ENCODE measurements at regions not wholly inside any gene's neighbourhood (a gene's known extent, or its start where the extent isn't known, plus 50 kb on each side); places are given as distances from the start of the nearest gene placed in this dataset.

- no peak for DNase-seq
Observed at GRCh38 chr5:3359642-3360041, 236.0 kb upstream of the IRX1 start.

DNA sequence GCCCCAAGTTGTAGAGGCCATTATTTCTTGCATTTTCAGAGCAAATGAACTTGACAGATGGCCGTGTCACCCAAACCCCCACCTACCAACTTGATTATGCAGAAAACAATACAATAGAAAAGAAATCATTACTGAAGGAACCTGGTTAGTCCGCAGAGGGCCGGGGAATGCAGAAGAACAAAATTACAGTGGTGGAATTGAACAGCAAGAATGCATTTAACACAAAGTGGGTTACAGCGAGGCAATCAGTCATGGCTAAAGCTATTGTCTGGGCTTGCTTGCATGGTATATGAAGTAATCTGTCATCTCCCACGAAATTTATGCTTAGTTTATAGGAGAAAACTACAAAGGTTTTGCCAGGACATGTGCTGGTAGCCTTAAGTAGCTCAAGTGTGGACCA, 238.3 kb upstream of the IRX1 start:
- DNase-seq: no peak

DNA sequence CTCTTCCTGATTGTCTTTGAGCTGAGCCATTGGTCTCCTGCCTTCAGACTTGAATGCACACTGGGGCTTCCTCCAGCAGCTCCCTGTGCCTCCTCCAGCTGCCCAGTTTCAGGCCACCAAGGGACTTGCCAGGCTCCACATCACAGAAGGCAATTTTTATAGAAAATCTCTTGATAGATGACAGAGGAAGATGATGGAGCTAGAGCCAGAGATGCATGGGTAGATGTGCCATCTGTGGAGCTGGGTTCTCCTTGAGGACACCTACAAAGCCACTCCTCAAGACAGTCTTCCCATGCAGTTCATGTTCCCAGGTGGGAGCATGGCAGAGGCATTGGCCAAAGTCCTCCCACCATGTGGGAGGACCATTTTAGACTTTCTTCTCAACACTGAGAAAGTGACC, 239.6 kb upstream of the IRX1 start:
- no peak for DNase-seq

DNA sequence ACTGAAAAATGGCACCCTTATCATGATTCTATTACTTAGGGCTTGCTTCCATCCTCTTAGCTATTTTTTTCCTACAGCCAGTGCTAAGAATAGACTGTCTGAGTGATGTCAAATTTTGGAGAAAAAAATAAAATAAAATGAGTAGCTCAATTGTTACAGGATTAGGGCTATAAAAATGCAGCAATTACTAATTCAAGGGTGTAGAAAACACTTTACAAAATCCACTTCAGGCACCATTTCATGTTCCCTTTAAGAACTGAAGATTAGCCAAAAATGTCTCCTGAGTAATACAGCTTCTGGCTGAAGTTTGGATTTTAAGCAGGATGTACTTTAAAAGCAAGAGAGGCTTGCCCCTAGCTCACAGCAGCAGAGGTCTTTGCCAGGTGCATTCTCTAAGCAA, 240.5 kb upstream of the IRX1 start:
- DNase-seq: no peak

DNA sequence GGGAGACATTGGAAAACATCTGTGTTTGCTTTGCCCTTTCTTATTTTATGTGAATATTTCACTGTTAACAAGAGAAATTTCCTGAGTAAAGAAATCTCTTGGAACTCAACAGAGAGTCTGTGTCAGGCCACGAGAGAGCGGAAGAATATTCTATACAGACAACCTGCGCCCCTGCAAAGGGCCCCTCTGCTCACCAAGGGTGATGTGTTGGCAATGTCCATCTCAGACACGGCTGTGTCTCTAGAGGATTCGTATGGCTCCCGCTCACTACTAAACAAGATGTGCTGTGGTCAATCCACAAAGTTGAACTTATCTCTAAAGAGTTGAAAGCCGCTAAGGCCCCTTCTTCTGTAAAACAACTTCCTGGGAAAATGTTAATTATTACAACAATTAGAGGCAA, 241.0 kb upstream of the IRX1 start:
- DNase-seq: no peak

DNA sequence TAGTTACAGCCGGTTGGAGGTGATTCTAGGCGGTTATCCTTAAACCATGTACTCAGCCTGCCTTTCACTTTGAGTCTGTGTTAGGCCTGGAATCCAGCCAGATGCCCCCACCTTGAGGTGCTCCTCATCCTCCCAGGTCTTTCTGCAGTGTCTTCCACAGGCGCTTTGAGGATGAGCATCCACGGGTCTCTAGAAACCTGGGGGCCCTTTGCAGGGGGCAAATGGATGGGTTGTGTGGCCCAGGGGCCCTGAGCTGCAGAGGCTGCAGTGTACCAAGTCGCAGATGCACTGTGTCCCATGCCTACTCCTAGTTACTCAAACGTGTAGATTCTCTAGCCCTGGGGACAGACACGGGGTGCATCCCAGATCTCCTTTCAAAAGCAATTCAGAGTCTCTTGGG, 242.1 kb upstream of the IRX1 start:
- DNase-seq: no peak

- DNase-seq: no peak
Observed at GRCh38 chr5:3352711-3353110, 242.9 kb upstream of the IRX1 start.

DNA sequence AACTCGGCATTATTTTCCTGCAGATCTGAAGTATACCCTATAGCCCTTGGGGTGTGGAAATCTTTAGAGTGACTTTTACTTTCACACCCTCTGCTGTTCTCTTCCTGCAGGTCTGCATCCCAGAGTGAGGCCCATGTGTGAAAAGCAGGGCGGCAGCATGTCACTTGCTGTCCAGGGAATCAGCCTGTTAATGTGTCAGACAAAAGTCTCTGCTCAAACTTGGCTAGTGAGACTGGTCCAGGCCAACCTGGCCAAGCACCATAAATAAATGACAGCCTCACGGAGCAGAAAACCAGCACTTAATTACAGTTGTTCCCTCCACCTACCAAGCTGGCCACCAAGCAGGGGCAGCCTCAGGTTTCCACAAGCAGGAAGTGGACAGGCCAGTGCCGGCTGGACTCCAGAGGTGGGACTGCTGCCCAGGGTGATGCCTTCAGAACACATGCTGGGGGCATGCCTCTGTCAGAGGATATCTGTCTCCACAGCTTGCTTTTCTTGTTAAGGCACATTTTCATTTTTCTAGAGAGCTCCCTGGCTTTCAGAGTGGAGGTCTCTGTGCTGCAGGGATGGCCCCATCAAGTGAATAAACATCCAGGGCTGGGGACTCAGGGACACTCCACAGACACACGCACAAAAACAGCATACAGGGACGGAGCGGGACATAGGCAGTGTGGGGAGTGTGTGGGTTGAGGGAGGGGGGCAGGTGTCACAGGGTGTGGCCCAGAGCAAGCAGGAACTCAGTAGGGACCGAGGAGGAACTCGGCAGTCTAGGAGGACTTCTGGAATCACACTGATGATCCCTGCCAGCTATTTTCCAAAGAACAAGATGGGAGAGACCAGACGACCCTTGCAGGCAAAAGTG, 243.8 kb upstream of the IRX1 start:
- DNase-seq: no peak

DNA sequence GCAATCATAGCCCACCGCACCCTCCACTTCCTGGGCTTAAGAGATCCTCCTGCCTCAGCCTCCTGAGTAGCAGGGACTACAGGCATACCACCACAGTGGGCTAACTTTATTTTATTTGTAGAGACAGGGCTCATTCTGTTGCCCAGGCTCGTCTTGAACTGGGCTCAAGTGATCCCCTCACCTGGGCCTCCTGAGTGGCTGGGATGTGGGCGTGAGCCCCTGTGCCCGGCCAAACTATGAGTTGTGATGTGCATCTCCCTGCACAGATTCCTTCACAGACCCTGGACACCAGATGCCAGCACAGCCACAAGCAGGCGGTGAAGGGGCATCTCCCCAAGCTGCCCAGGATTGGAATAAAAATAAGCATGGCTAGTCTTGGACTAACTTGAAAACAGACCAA, 244.9 kb upstream of the IRX1 start:
- no peak for DNase-seq

DNA sequence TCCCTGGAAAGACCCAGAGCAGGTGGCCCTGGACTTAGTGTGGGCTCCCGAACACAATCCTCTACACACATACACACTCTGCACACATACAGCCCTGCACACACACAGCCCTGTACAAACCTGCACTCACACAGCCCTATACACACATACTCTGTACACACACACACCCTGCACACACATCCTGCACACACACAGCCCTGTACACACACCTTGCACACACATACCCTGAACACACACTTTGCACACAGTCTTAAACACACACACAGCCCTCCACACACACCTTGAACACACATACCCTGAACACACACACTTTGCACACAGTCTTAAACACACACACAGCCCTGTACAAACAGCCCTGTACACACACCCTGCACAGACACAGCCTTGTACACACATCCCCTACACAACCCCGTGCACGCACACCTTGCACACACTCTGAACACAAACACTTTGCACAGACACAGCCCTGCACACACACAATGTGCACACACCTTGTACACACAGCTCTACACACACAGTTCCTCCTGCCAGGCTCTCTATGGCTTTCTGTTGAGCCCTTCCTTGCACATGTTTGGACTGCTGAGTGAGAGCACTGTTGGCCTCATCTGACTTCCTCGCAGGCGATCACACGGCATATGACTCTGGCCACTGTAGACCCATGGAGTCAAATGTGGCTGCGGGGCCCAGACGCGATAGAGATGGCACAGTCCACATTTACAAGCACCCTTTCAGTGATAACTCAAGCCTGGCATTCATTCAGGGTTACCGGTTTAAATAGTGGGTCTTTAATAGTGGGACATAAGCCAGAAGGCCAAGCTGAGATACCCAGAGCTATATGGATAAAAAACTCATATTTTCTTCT, 245.7 kb upstream of the IRX1 start:
- DNase-seq: no peak

- no peak for DNase-seq
Observed at GRCh38 chr5:3348576-3349535, 246.8 kb upstream of the IRX1 start.

DNA sequence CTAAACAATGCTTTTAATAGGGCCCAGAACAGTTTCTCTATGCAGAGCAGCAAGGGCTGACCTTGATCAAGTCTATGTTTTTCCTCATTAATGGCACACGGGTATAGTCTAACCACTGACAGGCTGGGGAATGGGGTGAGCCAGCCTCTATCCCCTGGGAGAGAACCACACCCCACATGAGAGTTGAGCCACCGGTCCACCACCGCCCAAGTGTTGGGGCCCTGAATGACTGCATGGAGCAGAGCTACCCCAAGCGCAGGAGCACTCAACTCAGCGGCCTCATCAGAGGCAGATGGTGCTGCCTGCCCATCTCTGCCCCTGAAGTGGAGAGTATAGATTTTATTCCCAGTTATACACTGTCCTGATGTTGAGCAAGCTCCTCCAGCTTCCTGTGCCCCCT, 247.9 kb upstream of the IRX1 start:
- no peak for DNase-seq

DNA sequence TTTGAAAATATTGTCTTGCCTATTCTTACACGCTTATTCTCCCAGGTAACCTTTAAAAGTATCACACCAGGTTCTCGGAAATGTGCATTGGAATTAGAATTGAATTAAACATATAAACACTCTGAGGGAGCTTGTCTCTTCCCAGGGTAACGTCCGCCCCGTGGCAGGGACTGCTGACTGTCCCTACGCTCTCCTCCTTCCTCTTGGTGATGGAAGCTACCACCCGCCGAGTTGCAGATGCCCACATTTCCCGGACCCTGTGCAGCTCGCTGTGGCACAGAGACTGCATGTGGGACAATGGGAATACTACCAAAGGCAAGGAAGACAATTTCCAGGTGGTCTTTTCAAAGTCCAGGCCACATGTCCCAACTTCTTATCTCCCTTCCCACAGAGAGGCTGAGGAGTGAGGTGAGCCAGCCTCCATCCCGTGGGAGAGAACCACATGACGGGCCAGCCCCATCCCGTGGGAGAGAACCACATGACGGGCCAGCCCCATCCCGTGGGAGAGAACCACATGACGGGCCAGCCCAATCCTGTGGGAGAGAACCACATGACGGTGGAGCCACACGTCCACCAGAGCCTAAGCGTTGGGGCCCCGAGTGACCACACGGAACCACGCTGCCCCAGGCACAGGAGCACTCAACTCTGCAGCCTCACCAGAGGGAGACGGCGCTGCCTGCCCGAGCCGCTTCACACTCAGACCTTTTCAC, 249.4 kb upstream of the IRX1 start:
- no peak for DNase-seq

- DNase-seq: no peak
Observed at GRCh38 chr5:3345195-3345594, 250.4 kb upstream of the IRX1 start.

DNA sequence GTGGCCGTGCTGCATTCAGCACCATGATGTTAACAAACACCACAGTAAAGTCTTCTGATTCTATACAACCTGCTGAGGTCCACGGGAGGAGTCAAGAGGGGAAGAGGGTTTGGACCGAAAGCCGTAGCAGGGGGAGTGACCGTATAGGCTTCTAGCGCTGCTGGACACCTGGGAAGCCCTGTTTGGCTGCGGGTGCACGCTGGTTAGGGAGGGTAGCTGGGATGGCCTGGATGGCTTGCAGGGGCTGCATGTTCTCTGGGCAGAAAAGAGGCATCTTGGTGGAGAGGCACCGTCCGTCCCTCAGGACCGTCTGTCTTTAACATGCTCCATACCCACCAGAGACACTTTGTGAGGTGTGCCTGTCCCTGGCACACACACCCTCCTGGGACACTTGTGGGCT, 251.0 kb upstream of the IRX1 start:
- no peak for DNase-seq

DNA sequence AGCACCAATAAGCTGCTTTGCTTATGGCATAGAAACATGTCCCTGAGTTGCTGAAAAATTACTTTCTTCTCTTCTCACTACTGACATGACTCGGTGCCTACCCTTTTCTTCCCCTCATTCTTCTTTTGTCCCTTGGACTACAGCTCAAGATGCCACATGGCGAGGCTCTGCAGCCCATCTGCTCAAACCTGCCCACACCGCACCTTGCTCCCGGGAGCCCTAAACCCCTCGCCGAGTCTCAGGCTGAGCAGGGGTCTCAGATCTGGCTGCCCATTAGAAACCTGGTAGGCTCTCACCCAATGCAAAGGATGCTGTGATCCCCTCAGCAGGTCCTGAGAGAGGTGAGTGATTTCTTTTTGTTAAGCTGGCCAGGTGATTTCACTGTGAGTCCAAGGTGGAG, 251.7 kb upstream of the IRX1 start:
- no peak for DNase-seq

- no peak for DNase-seq
Observed at GRCh38 chr5:3343211-3343610, 252.4 kb upstream of the IRX1 start.

- no peak for DNase-seq
Observed at GRCh38 chr5:3342271-3343100, 253.1 kb upstream of the IRX1 start.

DNA sequence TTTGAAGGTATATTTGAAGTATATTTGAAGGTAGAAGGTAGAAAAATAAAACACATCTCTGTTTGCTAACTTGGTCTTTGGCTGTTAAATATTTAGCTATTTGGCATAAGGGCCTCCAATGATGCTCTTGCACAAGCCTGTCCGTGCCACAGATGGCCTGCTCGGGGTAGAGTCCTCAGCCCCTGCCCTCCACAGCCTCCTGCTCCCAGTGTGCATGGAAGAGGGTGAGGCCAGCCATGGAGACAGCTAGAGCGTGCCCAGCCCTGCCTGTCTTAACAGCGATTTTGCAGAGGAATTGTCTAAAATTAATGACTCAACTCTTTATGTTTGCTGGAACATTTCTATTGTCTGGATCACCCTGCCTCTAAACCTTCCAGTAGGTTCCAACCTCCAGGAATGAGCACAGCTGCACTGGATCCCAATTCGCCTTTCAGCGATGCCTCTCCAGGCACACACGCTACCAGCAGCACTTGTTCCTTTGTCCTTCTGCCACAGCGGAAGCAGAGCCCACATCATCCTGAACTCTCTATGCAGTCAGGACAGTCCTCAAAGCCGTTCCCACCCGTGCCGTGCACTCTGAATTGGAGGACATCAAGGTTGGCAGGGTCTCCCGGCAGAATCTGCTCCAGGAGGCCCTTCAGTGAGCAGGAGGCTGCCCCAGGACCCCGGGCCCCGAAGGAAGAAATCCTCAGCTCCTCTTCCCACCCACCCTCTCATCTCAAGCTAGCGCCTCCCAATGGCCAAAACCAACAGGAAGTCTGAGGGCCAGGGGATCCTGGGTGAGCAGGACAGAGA, 254.0 kb upstream of the IRX1 start:
- DNase-seq: no peak

DNA sequence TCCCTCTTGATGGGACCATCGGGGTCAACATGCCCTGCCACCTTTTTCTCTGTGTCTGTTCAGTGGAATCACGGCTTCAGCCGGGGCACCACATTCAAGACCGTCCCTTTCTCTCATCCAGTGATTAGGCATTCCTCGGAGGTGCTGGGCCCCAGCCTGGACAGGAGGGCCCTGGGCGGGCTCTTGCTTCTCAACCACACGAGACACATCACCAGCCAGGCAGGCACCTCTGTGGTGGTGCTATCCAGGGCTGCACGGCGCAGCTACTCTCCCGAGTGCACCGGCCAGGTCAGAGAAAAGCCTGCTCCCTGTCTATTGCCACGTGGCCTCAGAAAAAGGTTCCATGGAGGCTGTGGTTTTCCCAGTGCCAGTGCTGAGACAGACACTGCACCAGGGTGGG, 255.2 kb upstream of the IRX1 start:
- no peak for DNase-seq

GRCh38 chr5:3339798-3340115, 255.9 kb upstream of the IRX1 start:
- DNase-seq: no peak
